ENCODE measurements at regions not wholly inside any gene's neighbourhood (a gene's known extent, or its start where the extent isn't known, plus 50 kb on each side); places are given as distances from the start of the nearest gene placed in this dataset.
"Not testable (repeated sequence)": the region's sequence is repeated elsewhere in the genome, so short reads cannot be mapped to it uniquely, and the experiment has no call there.

GRCh38 chr2:106339609-106340008 is 128.6 kb downstream of the RGPD3 start:
- no peak for FAIRE-seq
- no peak for DNase-seq (ENCODE audit: insufficient read length, low spot score)

- DNase-seq (ENCODE audit: insufficient read length, low spot score) (no peak), FAIRE-seq (no peak)
These were observed 129.1 kb downstream of the RGPD3 start for GRCh38 chr2:106339132-106339531.

- DNase-seq (ENCODE audit: insufficient read length, low spot score) (no peak), FAIRE-seq (no peak)
These were observed 130.2 kb downstream of the RGPD3 start for GRCh38 chr2:106338043-106338442.

GRCh38 chr2:106336737-106337136 is 131.5 kb downstream of the RGPD3 start:
- DNase-seq (ENCODE audit: insufficient read length, low spot score) (no peak), FAIRE-seq (no peak)

GRCh38 chr2:106336108-106336507 is 132.1 kb downstream of the RGPD3 start:
- FAIRE-seq (no peak), DNase-seq (ENCODE audit: insufficient read length, low spot score) (no peak)

- DNase-seq (ENCODE audit: insufficient read length, low spot score) (no peak), FAIRE-seq (no peak)
These were observed 133.4 kb downstream of the RGPD3 start for GRCh38 chr2:106334802-106335201.

GRCh38 chr2:106333253-106333873 is 134.8 kb downstream of the RGPD3 start:
- FAIRE-seq; DNase-seq (ENCODE audit: insufficient read length, low spot score): not testable (repeated sequence)

- FAIRE-seq: no peak
- no peak for DNase-seq (ENCODE audit: insufficient read length, low spot score)
These were observed 136.2 kb downstream of the RGPD3 start for GRCh38 chr2:106332054-106332453.

- DNase-seq (ENCODE audit: insufficient read length, low spot score); FAIRE-seq: not testable (repeated sequence)
These were observed 136.5 kb upstream of the UXS1 start for GRCh38 chr2:106330384-106331261.

GRCh38 chr2:106323337-106324013 is 129.4 kb upstream of the UXS1 start:
- DNase-seq (ENCODE audit: insufficient read length, low spot score) (no peak), FAIRE-seq (no peak)

- DNase-seq (ENCODE audit: insufficient read length, low spot score): no peak
- no peak for FAIRE-seq
These were observed 128.2 kb upstream of the UXS1 start for GRCh38 chr2:106322281-106322680.

GRCh38 chr2:106320439-106320838 is 126.3 kb upstream of the UXS1 start:
- FAIRE-seq: not testable (repeated sequence)

GRCh38 chr2:106316915-106317314 is 122.8 kb upstream of the UXS1 start:
- FAIRE-seq (no peak), DNase-seq (ENCODE audit: insufficient read length, low spot score) (no peak)

More at GRCh38 chr2:106320439-106320838, 126.3 kb upstream of the UXS1 start:
- not testable (repeated sequence) for DNase-seq (ENCODE audit: insufficient read length, low spot score)

GRCh38 chr2:106314444-106314843 is 120.3 kb upstream of the UXS1 start:
- DNase-seq (ENCODE audit: insufficient read length, low spot score): no peak
- FAIRE-seq: no peak

GRCh38 chr2:106311041-106311370 is 116.9 kb upstream of the UXS1 start:
- no peak for DNase-seq (ENCODE audit: insufficient read length, low spot score)
- FAIRE-seq: no peak

- DNase-seq (ENCODE audit: insufficient read length, low spot score) (no peak), FAIRE-seq (no peak)
These were observed 113.8 kb upstream of the UXS1 start for GRCh38 chr2:106307860-106308259.

GRCh38 chr2:106306387-106306786 is 112.3 kb upstream of the UXS1 start:
- FAIRE-seq (no peak), DNase-seq (ENCODE audit: insufficient read length, low spot score) (no peak)

GRCh38 chr2:106304612-106305184 is 110.6 kb upstream of the UXS1 start:
- no peak for FAIRE-seq

GRCh38 chr2:106299696-106300095 is 105.6 kb upstream of the UXS1 start:
- DNase-seq (ENCODE audit: insufficient read length, low spot score) (no peak), FAIRE-seq (no peak)

More at GRCh38 chr2:106304612-106305184, 110.6 kb upstream of the UXS1 start:
- DNase-seq (ENCODE audit: insufficient read length, low spot score): no peak

- no peak for FAIRE-seq
- no peak for DNase-seq (ENCODE audit: insufficient read length, low spot score)
These were observed 102.2 kb upstream of the UXS1 start for GRCh38 chr2:106296182-106296815.

- no peak for FAIRE-seq
- DNase-seq (ENCODE audit: insufficient read length, low spot score): no peak
These were observed 100.1 kb upstream of the UXS1 start for GRCh38 chr2:106294182-106294581.

All from GM19239 (cell line).